NCI-H1105 treated with DMSO at 0.1 percent for 48 hours (cell line): ENCODE measurements at regions not wholly inside any gene's neighbourhood (a gene's known extent, or its start where the extent isn't known, plus 50 kb on each side); places are given as distances from the start of the nearest gene placed in this dataset.

Experiments used
- DNase-seq: peaks from one replicate; lab custom pipeline; 2025; lab: John Stamatoyannopoulos, UW

- no peak for DNase-seq
Observed at GRCh38 chr18:68525091-68525490, 189.8 kb downstream of the TMX3 start.

- no peak for DNase-seq
Observed at GRCh38 chr18:68520406-68521075, 194.4 kb downstream of the TMX3 start.

- DNase-seq: no peak
Observed at GRCh38 chr18:68519336-68519735, 195.6 kb downstream of the TMX3 start.

GRCh38 chr18:68509902-68510301, 205.0 kb downstream of the TMX3 start:
- DNase-seq: no peak

- no peak for DNase-seq
Observed at GRCh38 chr18:68507781-68508180, 207.1 kb downstream of the TMX3 start.

- no peak for DNase-seq
Observed at GRCh38 chr18:68505178-68505574, 209.7 kb downstream of the TMX3 start.

GRCh38 chr18:68504441-68505177, 210.3 kb downstream of the TMX3 start:
- DNase-seq: no peak

- no peak for DNase-seq
Observed at GRCh38 chr18:68500556-68500955, 214.4 kb downstream of the TMX3 start.

GRCh38 chr18:68499141-68499540, 215.8 kb downstream of the TMX3 start:
- no peak for DNase-seq

- DNase-seq: no peak
Observed at GRCh38 chr18:68498636-68499035, 216.3 kb downstream of the TMX3 start.

GRCh38 chr18:68498185-68498584, 216.7 kb downstream of the TMX3 start:
- DNase-seq: peak; percentile 5

- no peak for DNase-seq
Observed at GRCh38 chr18:68494802-68495581, 219.9 kb downstream of the TMX3 start.

- no peak for DNase-seq
Observed at GRCh38 chr18:68489013-68489792, 225.7 kb downstream of the TMX3 start.

- DNase-seq: no peak
Observed at GRCh38 chr18:68484241-68484640, 230.7 kb downstream of the TMX3 start.

GRCh38 chr18:68482815-68483214, 232.1 kb downstream of the TMX3 start:
- no peak for DNase-seq

GRCh38 chr18:68480196-68480595, 234.7 kb downstream of the TMX3 start:
- no peak for DNase-seq

- DNase-seq: no peak
Observed at GRCh38 chr18:68478246-68478645, 236.7 kb downstream of the TMX3 start.

- DNase-seq: no peak
Observed at GRCh38 chr18:68475883-68476282, 239.0 kb downstream of the TMX3 start.

- no peak for DNase-seq
Observed at GRCh38 chr18:68472701-68473295, 242.1 kb downstream of the TMX3 start.

- DNase-seq: no peak
Observed at GRCh38 chr18:68469049-68469625, 245.8 kb downstream of the TMX3 start.

- no peak for DNase-seq
Observed at GRCh38 chr18:68467957-68468356, 247.0 kb downstream of the TMX3 start.
